CD4-positive, CD25-positive, alpha-beta regulatory T cell (primary cell): ENCODE measurements at regions not wholly inside any gene's neighbourhood (a gene's known extent, or its start where the extent isn't known, plus 50 kb on each side); places are given as distances from the start of the nearest gene placed in this dataset.

Source experiments
- ATAC-seq, 2 donors: fragments of 150-1000 bp; cut with Tn5 transposase; one replicate each; pipeline ENCODE4 v1.10.0; 2021; ENCODE audit warnings: low read depth in 2 of 2, moderate number of reproducible peaks in 2 of 2, moderate library complexity in 1 of 2
- DNase-seq, 3 donors: peaks; one replicate each; pipeline versions ENCODE4 v3.0.0 to v3.0.0-alpha.2; 2012 to 2022; ENCODE audit warnings: mixed read lengths in 1 of 3
- H3K27ac ChIP-seq: one replicate; pipeline ENCODE4 v1.7.0; 2013; ENCODE audit warnings: mild to moderate bottlenecking, low read length; ENCODE audit not compliant: insufficient read depth, poor library complexity, severe bottlenecking
- H3K27me3 ChIP-seq: one replicate; pipeline ENCODE4 v1.7.0; 2013; ENCODE audit warnings: low read length; ENCODE audit not compliant: control insufficient read depth, insufficient read depth
- H3K36me3 ChIP-seq: one replicate; pipeline ENCODE4 v1.7.0; 2013; ENCODE audit warnings: mild to moderate bottlenecking, low read length, moderate library complexity; ENCODE audit not compliant: control insufficient read depth, insufficient read depth
- H3K4me1 ChIP-seq: 2 replicates; pipeline ENCODE4 v1.7.0; 2013; ENCODE audit warnings: mild to moderate bottlenecking, low read length; ENCODE audit not compliant: insufficient read depth, control insufficient read depth, poor library complexity, severe bottlenecking
- H3K4me3 ChIP-seq: one replicate; pipeline ENCODE4 v1.7.0; 2013; ENCODE audit warnings: low read depth, mild to moderate bottlenecking, low read length, moderate library complexity
- H3K9me3 ChIP-seq, 2 experiments: 1 replicate in 1 of 2; 2 replicates in 1 of 2; pipeline ENCODE4 v1.7.0; 2013; ENCODE audit warnings: low read length in 2 of 2, mild to moderate bottlenecking in 1 of 2, moderate library complexity in 1 of 2; ENCODE audit not compliant: control insufficient read depth in 2 of 2
- H3K27ac Mint-ChIP-seq, 3 donors: one replicate each; pipeline ENCODE4 v1.8.0; 2020 to 2022; ENCODE audit warnings: mild to moderate bottlenecking in 3 of 3, mixed read lengths in 3 of 3, moderate library complexity in 2 of 3
- H3K27me3 Mint-ChIP-seq: one replicate; pipeline ENCODE4 v1.8.0; 2022; ENCODE audit warnings: mild to moderate bottlenecking, mixed read lengths
- H3K36me3 Mint-ChIP-seq: one replicate; pipeline ENCODE4 v1.8.0; 2020; ENCODE audit warnings: mixed read lengths
- H3K4me1 Mint-ChIP-seq, 4 donors: one replicate each; pipeline ENCODE4 v1.8.0; 2020 to 2022; ENCODE audit warnings: mixed read lengths in 4 of 4, mild to moderate bottlenecking in 1 of 4
- H3K4me3 Mint-ChIP-seq, 4 donors: one replicate each; pipeline ENCODE4 v1.8.0; 2020 to 2022; ENCODE audit warnings: mild to moderate bottlenecking in 4 of 4, mixed read lengths in 4 of 4, moderate library complexity in 3 of 4
- H3K9me3 Mint-ChIP-seq, 7 donors: one replicate each; pipeline ENCODE4 v1.8.0; 2020 to 2022; ENCODE audit warnings: mixed read lengths in 7 of 7, mild to moderate bottlenecking in 3 of 7, moderate library complexity in 2 of 7

GRCh38 chr1:11394592-11395245 lies 84.2 kb upstream of the DISP3 start:
- Histone ChIP-seq H3K4me3 (no peak overlapping the region), H3K9me3 (no peaks in the 10 kb centered on the region), H3K36me3 (no peaks in the 10 kb centered on the region), H3K4me1 (no peaks in the 10 kb centered on the region), H3K27ac (no peak overlapping the region), H3K27me3 (no peaks in the 10 kb centered on the region)
- Mint-ChIP-seq H3K27ac (peak overlapping the region in 1 of 3 donors; percentile 41), H3K9me3 (peaks cover 0 to 4% (median 0%) of the 10 kb centered on the region in 7 donors), H3K36me3 (no peaks in the 10 kb centered on the region), H3K27me3 (peaks cover 20% of the 10 kb centered on the region), H3K4me3 (no peak overlapping the region), H3K4me1 (peaks cover 0 to 8% (median 4%) of the 10 kb centered on the region in 4 donors)
- ATAC-seq = no peak
- DNase-seq = no peak

- H3K4me1 ChIP-seq = no peaks in the 10 kb centered on the region
- no peak overlapping the region for H3K4me3 ChIP-seq
- Mint-ChIP-seq H3K27ac (no peak overlapping the region), H3K4me1 (peaks cover 0 to 8% (median 4%) of the 10 kb centered on the region in 4 donors), H3K36me3 (no peaks in the 10 kb centered on the region), H3K9me3 (peaks cover 0 to 4% (median 0%) of the 10 kb centered on the region in 7 donors), H3K27me3 (peaks cover 20% of the 10 kb centered on the region), H3K4me3 (no peak overlapping the region)
- ATAC-seq (no peak), DNase-seq (no peak)
- H3K9me3 ChIP-seq = no peaks in the 10 kb centered on the region
- no peaks in the 10 kb centered on the region for H3K27me3 ChIP-seq
- no peaks in the 10 kb centered on the region for H3K36me3 ChIP-seq
- H3K27ac ChIP-seq = no peak overlapping the region
Observed at GRCh38 chr1:11395616-11396015, 83.3 kb upstream of the DISP3 start.

GRCh38 chr1:11397151-11397901 lies 81.6 kb upstream of the DISP3 start:
- H3K4me1 ChIP-seq = no peaks in the 10 kb centered on the region
- Mint-ChIP-seq H3K36me3 (no peaks in the 10 kb centered on the region), H3K4me1 (peaks cover 0 to 8% (median 2%) of the 10 kb centered on the region in 4 donors), H3K27ac (no peak overlapping the region), H3K27me3 (peaks cover 10% of the 10 kb centered on the region), H3K4me3 (no peak overlapping the region), H3K9me3 (peaks cover 0 to 4% (median 0%) of the 10 kb centered on the region in 7 donors)
- no peak overlapping the region for H3K27ac ChIP-seq
- no peak overlapping the region for H3K4me3 ChIP-seq
- ATAC-seq = no peak
- H3K9me3 ChIP-seq = no peaks in the 10 kb centered on the region
- DNase-seq = no peak
- no peaks in the 10 kb centered on the region for H3K36me3 ChIP-seq
- no peaks in the 10 kb centered on the region for H3K27me3 ChIP-seq

DNA sequence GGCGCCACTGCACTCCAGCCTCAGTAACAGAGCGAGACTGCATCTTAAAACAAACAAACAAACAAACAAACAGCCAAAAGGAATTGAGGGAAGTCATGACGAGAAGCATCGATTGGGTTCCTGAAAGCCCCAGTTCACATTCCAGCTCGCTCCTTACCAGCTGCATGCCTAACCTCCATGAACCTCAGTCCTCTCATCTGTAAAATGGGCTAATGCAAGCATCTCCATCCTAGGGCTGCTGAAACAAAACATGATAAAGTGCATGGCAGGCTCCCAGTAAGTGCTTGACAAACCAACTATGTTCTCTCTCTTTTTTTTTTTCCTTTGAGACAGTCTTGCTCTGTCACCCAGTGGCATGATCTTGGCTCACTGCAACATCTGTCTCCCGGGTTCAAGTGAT lies 79.7 kb upstream of the DISP3 start:
- H3K9me3 Mint-ChIP-seq = peaks cover 0 to 4% (median 0%) of the 10 kb centered on the region in 7 donors
- peaks cover 7% of the 10 kb centered on the region for H3K27me3 Mint-ChIP-seq
- no peak overlapping the region for H3K4me3 Mint-ChIP-seq
- no peaks in the 10 kb centered on the region for H3K36me3 Mint-ChIP-seq
- no peak overlapping the region for H3K27ac Mint-ChIP-seq
- ATAC-seq (no peak), DNase-seq (no peak)
- Histone ChIP-seq H3K36me3 (no peaks in the 10 kb centered on the region), H3K27me3 (no peaks in the 10 kb centered on the region), H3K27ac (no peak overlapping the region), H3K4me3 (no peak overlapping the region), H3K9me3 (no peaks in the 10 kb centered on the region), H3K4me1 (no peaks in the 10 kb centered on the region)
- peaks cover 0 to 4% (median 2%) of the 10 kb centered on the region in 4 donors for H3K4me1 Mint-ChIP-seq

GRCh38 chr1:11400155-11400554 lies 78.8 kb upstream of the DISP3 start:
- DNase-seq (no peak), ATAC-seq (no peak)
- H3K36me3 ChIP-seq = no peaks in the 10 kb centered on the region
- no peak overlapping the region for H3K27ac ChIP-seq
- Mint-ChIP-seq H3K36me3 (no peaks in the 10 kb centered on the region), H3K9me3 (peaks cover 0 to 4% (median 0%) of the 10 kb centered on the region in 7 donors), H3K4me1 (peaks cover 0 to 2% (median under 1%) of the 10 kb centered on the region in 4 donors), H3K4me3 (no peak overlapping the region), H3K27me3 (peaks cover under 1% of the 10 kb centered on the region), H3K27ac (no peak overlapping the region)
- H3K4me3 ChIP-seq = no peak overlapping the region
- H3K27me3 ChIP-seq = no peaks in the 10 kb centered on the region
- no peaks in the 10 kb centered on the region for H3K9me3 ChIP-seq
- no peaks in the 10 kb centered on the region for H3K4me1 ChIP-seq

DNA sequence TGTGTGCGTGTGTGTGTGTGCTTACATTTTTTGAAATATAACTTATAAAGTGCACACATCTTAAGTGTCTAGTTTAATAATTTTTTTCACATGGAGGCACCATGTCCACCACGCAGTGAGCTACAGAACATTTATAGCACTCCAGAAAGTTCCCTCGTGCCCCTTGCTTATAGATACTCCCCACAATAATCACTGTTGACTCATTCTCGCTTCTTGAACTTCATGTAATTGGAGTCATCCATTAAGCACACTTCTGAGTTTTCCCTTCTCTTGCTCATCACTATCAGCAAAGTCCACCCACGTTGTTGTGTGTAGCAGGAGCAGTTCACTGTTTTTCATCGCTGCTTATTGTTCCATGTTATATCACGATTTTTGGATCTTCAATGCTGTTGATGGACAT lies 78.4 kb upstream of the DISP3 start:
- Histone ChIP-seq H3K9me3 (no peaks in the 10 kb centered on the region), H3K4me1 (no peaks in the 10 kb centered on the region), H3K4me3 (no peak overlapping the region), H3K27ac (no peak overlapping the region), H3K36me3 (no peaks in the 10 kb centered on the region), H3K27me3 (no peaks in the 10 kb centered on the region)
- DNase-seq (no peak), ATAC-seq (no peak)
- Mint-ChIP-seq H3K4me1 (peaks cover 0 to 3% (median 0%) of the 10 kb centered on the region in 4 donors), H3K27me3 (no peaks in the 10 kb centered on the region), H3K27ac (no peak overlapping the region), H3K36me3 (no peaks in the 10 kb centered on the region), H3K4me3 (no peak overlapping the region), H3K9me3 (peaks cover 0 to 4% (median 0%) of the 10 kb centered on the region in 7 donors)

GRCh38 chr1:11406845-11407244 lies 72.1 kb upstream of the DISP3 start:
- H3K4me1 Mint-ChIP-seq = peaks cover 10 to 43% (median 22%) of the 10 kb centered on the region in 4 donors
- peaks cover 0 to 3% (median 0%) of the 10 kb centered on the region in 7 donors for H3K9me3 Mint-ChIP-seq
- H3K36me3 Mint-ChIP-seq = no peaks in the 10 kb centered on the region
- Histone ChIP-seq H3K27me3 (no peaks in the 10 kb centered on the region), H3K9me3 (no peaks in the 10 kb centered on the region), H3K4me3 (peak overlapping the region; percentile 19), H3K4me1 (peaks cover 12% of the 10 kb centered on the region), H3K27ac (no peak overlapping the region), H3K36me3 (no peaks in the 10 kb centered on the region)
- H3K27ac Mint-ChIP-seq = peak overlapping the region; percentile 17 to 94 (median 92)
- DNase-seq = no peak
- H3K4me3 Mint-ChIP-seq = peak overlapping the region in 3 of 4 donors; percentile 8 to 51 (median 38)
- peaks cover 6% of the 10 kb centered on the region for H3K27me3 Mint-ChIP-seq
- ATAC-seq = peak in 1 of 2 donors; percentile 7
